ENCODE measurements at regions not wholly inside any gene's neighbourhood (a gene's known extent, or its start where the extent isn't known, plus 50 kb on each side); places are given as distances from the start of the nearest gene placed in this dataset.

DNA sequence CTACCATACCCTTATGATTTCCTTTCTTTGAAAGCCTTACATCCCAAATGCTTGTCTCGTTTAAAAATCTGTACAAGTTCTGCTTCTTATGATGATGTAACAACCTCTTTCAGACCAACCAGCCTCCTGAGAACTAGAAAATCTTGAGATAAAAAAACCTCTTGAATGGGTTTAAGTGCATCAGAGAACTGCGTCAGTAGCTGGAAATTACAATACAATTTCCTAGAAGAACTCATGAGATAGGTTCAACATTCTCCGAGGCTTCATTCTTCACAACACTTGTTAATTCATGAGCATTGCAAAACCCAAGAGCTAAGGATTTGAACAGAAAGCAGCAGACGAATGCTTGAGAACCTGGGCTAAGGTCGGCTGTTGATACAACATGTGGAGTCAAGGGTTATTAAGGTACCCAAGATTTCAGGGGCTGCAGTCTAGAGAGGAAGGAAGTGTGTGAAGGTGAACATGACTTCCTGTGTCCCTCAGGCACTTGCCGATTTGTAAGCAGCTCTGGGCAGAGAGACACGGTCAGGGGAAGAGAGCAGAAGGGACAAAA is 286.0 kb downstream of the ICE1 start:
- no peak for DNase-seq

GRCh38 chr5:5705010-5705409 is 282.5 kb downstream of the ICE1 start:
- DNase-seq = no peak

GRCh38 chr5:5704352-5704751 is 281.9 kb downstream of the ICE1 start:
- DNase-seq = no peak

- DNase-seq = no peak
These were observed 280.5 kb downstream of the ICE1 start for GRCh38 chr5:5702934-5703333.

DNA sequence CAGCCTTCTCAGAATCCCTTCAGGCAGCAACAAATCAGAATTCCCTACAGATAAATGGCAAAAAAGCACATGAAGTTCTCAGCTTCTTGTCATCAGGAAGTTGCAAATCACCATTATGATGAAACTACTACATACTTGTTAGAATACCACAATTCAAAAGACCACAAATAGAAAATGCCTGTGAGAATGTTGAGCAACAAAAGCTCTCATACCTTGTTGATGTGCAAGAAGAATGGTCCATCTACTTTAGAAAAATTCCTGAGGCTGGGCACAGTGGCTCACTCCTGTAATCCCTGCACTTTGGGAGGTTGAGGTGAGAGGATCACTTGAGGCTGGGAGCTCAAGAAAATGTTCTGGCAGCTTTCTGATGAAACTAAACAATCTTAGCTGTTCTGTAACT is 278.1 kb downstream of the ICE1 start:
- no peak for DNase-seq

GRCh38 chr5:5699062-5699461 is 276.6 kb downstream of the ICE1 start:
- no peak for DNase-seq

- no peak for DNase-seq
These were observed 272.8 kb downstream of the ICE1 start for GRCh38 chr5:5695266-5695665.

- DNase-seq = no peak
These were observed 266.4 kb downstream of the ICE1 start for GRCh38 chr5:5688925-5689310.

GRCh38 chr5:5688194-5688924 is 265.9 kb downstream of the ICE1 start:
- DNase-seq = no peak

GRCh38 chr5:5687113-5687512 is 264.6 kb downstream of the ICE1 start:
- no peak for DNase-seq

DNA sequence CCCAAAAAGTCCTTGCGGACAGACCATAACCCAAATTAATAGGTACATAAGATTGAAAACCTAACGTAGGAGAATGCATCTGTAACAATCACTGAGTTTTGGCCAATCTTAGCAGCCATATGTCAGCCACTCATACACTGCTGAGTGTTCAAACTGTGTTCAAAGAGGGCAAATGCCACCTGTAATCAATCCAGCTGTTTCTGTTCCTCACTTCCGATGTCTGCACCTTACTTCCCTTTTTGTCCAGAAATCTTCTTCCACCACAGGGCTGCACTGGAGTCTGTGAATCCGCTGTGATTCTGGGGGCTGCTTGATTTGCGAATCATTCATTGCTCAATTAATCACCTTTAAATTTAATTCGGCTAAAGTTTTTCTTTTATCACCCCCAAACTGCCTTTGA is 263.9 kb downstream of the ICE1 start:
- no peak for DNase-seq

- DNase-seq = no peak
These were observed 263.3 kb downstream of the ICE1 start for GRCh38 chr5:5685737-5686136.

DNA sequence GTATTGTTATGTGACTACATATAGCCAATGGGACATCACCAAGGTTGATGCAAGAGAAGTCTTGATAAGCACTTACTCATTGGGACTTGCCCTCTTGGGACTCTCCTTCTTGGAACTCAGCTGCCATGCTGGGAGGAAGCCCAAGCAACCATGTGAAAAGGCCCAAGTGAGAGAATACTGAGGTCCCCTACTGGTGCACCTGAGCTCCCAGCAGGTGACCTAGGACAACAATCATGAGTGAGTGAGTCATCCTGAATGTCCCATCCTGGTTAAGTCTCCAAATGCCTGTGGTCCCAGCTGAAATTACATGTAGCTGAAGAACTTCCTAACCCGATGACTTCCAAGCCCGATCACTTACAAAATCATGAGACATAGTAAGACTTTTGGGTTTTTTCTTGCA is 260.7 kb downstream of the ICE1 start:
- no peak for DNase-seq

DNA sequence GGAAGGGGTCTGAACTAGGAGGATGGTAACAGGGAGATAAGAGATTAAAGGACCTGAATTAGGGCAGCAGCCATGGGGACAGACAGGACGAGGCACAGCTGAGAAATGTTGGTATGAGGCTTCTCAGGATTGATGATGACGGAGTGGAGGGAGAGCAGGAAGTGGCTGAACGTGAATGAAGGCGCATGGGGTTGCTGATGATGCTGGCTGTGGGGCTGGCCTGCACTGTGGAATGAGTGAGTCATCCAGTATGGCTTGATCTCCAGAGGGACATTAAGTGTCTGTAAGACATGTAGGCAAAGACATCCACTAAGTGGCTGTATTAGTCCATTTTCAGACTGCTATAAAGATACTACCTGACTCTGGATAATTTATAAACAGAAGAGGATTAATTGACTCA is 256.4 kb downstream of the ICE1 start:
- DNase-seq = no peak

- DNase-seq = no peak
These were observed 255.3 kb downstream of the ICE1 start for GRCh38 chr5:5677738-5678137.

DNA sequence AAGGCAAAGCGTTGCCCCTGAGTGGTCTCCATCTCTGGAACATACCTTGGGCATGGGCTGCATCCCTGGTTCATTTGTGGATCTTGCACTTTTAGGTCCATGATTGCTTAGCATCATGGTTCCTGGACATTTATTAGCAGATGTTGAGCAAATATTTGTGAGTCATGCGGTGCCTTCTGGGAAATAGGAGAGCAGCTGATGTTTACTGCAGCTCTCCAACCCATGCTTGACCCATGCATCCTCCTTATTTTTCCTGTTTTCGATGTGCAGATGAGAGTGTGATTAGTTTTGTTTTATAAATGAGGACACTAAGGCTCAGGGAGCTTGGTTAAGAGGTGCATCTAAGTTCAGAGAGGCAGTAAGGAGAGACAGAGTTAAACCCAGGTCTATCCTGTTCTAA is 253.7 kb downstream of the ICE1 start:
- DNase-seq = no peak

- DNase-seq = no peak
These were observed 253.0 kb downstream of the ICE1 start for GRCh38 chr5:5675511-5675910.

DNA sequence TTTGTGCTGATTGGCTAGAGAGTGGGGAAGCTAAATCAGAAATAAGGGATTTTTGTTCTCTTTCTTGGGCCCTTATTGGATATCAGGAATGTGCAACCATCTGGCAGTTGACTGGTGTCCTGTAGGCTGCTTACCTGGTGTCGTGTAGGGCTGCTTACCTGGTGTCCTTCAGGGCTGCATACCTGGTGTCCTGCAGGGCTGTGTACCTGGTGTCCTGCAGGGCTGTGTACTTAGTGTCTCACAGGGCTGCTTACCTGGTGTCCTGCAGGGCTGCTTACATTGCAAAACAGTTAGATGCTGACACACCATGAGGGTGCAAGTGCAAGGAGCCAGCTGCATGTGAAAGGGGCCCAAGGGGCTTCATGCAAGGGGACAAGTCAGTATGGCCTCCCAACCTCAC is 249.3 kb downstream of the ICE1 start:
- DNase-seq = no peak

GRCh38 chr5:5667136-5667554 is 244.7 kb downstream of the ICE1 start:
- no peak for DNase-seq

GRCh38 chr5:5666369-5666768 is 243.9 kb downstream of the ICE1 start:
- no peak for DNase-seq

- no peak for DNase-seq
These were observed 243.5 kb downstream of the ICE1 start for GRCh38 chr5:5666076-5666365.

DNA sequence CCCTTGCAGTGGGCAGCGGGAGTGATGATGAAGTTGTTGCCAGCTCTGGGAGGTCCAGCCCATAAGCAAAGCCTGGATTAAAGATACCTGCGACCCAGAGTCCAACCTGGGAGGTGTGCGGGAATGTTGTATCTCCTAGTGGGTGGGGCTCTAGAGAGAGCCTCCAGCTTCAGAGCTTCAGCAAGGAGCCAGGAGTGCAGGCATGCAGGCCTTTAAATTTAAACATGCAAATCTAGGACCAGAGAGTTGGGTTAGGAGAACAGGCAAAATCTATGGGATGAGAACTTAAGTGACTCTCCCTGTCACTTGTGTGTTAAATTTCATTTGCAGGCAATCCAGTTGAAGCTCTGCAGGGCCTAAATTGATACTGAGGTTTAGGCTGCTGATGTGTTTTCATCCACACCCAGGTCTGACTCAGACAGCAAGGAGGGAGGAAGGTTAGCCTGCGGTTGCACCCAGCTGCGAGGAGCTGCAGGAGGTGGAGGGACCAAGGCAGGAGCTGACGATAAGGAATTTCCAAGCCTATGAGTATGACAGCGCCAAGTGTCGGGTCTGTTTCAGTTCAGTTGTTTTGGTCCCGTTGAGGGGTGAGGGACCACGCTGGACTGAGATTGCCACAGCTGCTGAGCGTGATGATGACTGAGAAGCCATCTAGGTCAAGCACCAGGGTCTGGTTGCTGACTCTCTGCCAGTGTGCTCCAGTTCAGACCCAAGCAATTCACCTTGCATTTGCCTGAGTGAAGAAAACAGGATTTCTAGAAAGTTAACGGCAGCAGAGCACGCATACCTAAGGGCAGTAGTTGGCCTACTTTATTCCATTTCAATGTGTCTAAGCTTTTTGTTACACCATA is 243.0 kb downstream of the ICE1 start:
- no peak for DNase-seq

DNA sequence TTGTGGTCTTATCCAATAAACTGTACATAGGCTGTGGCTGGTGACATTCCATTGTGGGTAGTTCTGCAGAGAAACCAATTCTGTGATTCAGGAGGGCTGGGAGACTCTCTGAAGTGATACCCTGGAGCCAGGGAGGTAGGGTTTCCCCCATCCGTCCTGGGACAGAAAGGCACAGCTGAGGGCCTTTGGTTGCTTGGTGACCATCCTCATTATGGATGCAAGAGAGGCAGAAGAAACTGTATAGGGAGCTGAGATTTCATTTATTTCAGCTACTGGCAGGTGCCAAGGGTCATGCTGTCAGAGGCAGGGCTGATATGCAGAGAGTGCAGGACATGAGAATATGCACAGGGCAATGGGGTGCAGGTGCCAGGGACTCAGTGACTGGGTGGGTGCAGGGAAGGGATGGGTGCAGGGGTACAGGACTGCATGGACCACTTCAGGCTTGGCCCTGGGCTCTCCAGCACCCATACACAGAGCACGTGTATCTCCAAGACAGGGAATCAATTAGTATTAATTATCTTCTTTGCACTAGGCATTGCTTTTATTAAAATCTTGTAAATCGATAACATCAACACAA is 236.5 kb downstream of the ICE1 start:
- no peak for DNase-seq

DNA sequence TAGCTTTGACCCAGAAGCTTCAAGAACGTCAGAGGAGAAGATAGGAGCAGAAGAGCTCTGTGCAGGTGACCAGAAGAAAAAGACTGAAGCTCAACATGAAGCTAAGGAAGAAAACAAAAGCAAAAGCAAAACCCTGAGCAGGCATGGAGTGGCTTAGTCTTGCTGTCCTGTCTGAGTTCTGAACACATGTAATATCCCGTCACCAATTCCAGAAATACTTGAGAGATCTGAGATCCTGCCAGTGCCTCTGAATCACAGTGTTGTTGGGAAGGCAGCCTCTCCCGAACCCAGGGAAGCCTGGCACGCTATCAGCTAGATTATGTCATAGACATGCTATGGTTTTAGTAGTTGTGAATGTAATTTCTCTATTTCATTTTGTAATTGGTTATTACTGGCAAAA is 235.7 kb downstream of the ICE1 start:
- DNase-seq = no peak

Measured in activated CD4-positive, alpha-beta T cell treated with anti-CD3 and anti-CD28 coated beads, Interleukin-2, amount 50 U/mL, for 1 hour (primary cell).